ENCODE measurements at regions not wholly inside any gene's neighbourhood (a gene's known extent, or its start where the extent isn't known, plus 50 kb on each side); places are given as distances from the start of the nearest gene placed in this dataset.

DNA sequence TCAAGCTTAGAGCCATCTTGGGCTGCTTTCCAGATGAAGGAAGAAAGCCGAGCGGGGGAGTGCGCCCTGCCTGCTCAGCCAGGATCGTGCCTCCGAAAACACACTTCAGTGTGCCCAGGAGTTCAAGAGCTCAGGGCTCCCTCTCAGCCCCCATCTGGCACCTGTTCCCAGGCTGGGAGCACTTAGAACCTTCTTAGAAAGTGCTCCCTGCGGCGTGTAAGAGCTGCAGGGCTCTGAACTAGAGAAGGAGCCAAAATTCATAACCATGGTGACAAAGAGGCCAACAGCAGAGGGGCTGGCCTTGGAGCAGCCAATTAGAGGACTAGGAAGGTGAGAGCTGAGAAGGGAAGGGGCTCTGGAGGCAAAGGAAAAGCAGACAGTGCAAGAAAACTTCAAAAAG, 59.0 kb upstream of the TNRC6C start:
- TF ChIP-seq, protein P1, sequence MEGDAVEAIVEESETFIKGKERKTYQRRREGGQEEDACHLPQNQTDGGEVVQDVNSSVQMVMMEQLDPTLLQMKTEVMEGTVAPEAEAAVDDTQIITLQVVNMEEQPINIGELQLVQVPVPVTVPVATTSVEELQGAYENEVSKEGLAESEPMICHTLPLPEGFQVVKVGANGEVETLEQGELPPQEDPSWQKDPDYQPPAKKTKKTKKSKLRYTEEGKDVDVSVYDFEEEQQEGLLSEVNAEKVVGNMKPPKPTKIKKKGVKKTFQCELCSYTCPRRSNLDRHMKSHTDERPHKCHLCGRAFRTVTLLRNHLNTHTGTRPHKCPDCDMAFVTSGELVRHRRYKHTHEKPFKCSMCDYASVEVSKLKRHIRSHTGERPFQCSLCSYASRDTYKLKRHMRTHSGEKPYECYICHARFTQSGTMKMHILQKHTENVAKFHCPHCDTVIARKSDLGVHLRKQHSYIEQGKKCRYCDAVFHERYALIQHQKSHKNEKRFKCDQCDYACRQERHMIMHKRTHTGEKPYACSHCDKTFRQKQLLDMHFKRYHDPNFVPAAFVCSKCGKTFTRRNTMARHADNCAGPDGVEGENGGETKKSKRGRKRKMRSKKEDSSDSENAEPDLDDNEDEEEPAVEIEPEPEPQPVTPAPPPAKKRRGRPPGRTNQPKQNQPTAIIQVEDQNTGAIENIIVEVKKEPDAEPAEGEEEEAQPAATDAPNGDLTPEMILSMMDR (conservative IDR thresholded peaks at IDR 0.05; ENCODE audit: low read depth) = no peak
- DNase-seq (ENCODE audit: low spot score) = no peak
- POLR2A ChIA-PET (ENCODE audit: low non-redundant PET) = no interaction called here
- H3K27ac ChIP-seq = no peak overlapping the region
- CTCF ChIA-PET = no interaction called here

DNA sequence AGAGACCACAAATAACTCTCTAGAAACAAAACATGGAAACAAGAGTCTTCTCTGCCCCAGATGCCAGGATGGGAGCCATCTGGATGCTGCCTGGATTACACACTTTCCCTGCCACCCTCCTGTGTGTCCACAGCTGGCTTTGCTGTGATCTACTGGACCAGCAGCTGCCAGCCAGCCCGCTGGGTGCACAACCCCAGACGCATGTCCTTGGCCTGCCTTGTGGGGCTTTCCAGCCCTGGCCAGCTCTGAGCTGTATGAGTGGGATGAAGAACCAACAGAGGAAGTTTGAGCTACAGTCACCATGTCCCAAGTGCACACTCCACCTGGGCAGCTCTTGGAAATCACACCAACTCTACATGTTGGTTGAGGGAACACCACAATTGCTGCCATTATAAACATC, 57.0 kb upstream of the TNRC6C start:
- CTCF ChIA-PET = no interaction called here
- no peak for DNase-seq (ENCODE audit: low spot score)

DNA sequence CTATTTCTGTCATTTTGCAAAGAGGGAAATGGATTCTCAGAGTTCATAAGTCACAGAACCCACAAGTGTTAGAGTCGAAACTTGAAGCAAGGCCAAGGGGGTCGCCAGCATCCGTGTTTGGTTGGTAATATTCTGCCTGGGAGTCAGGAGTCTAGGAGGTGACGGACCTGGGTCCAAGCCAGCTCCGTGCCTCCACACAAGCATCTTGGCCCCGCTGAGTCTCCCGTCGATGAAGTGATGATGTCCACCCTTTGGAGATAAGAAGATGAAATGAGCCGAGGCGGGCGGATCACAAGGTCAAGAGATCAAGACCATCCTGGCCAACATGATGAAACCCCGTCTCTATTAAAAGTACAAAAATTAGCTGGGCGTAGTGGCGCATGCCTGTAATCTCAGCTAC, 53.2 kb upstream of the TNRC6C start:
- CTCF ChIA-PET = interaction anchor here (0.8 kb wide), 1 partner anchor 9 kb away, joined by 4 read pairs; no protein-coding TSS in a partner anchor
- POLR2A ChIA-PET (ENCODE audit: low non-redundant PET) = no interaction called here
- H3K27ac ChIP-seq = no peak overlapping the region
- TF ChIP-seq, protein P1 (conservative IDR thresholded peaks at IDR 0.05; ENCODE audit: low read depth) = no peak
- no peak for DNase-seq (ENCODE audit: low spot score)

More for the DNA sequence above, 57.0 kb upstream of the TNRC6C start:
- H3K27ac ChIP-seq = no peak overlapping the region
- POLR2A ChIA-PET (ENCODE audit: low non-redundant PET) = no interaction called here
- TF ChIP-seq, protein P1 (conservative IDR thresholded peaks at IDR 0.05; ENCODE audit: low read depth) = no peak

DNA sequence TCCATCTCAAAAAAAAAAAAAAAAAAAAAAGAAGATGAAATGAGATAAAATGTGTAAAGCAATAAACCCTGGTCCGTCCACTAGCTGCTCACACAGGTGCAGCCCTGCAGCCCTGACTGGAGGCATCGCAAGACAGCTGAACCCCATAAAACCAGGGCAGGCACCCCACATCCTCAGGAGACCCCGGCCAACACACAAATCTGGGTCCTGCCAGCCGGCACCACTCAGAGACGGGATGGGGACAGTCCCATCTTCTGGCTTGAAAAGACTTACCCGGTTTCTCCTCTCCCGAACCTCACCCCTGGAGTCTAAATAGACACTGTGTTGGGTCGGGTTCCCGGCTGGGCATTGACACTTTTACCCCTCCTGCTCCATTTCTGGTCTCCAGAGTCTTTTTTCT, 52.7 kb upstream of the TNRC6C start:
- ChIA-PET CTCF (interaction anchor here (0.8 kb wide), 1 partner anchor 8 kb away, joined by 4 read pairs; no protein-coding TSS in a partner anchor), POLR2A (ENCODE audit: low non-redundant PET) (no interaction called here)
- H3K27ac ChIP-seq = no peak overlapping the region
- TF ChIP-seq, protein P1 (conservative IDR thresholded peaks at IDR 0.05; ENCODE audit: low read depth) = no peak
- no peak for DNase-seq (ENCODE audit: low spot score)

DNA sequence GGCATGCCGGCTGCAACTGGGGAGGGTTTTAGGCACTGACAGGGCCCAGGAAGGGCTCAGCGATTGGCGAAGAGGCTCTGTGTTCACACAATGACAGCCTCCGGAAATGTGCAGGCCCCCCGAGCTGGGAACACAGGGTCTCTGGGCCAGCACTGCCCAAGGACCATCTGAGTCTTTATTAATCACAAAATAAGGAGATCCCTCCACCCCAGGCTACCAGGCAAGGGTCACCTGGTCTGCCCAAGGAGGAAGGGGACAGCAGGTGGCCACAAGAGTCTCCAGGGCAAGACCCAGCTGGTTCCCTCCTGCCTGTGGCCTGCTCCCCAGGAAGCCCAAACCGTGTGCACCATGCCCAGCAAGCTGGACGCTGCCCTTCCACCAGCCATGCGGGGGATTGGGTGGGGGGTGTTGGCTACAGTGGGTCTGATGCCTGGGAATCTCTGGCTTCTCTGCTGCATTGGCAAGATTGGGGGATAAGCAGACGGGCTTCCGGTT, 52.1 kb upstream of the TNRC6C start:
- TF ChIP-seq, protein P1 (conservative IDR thresholded peaks at IDR 0.05; ENCODE audit: low read depth) = no peak
- POLR2A ChIA-PET (ENCODE audit: low non-redundant PET) = no interaction called here
- DNase-seq (ENCODE audit: low spot score) = no peak
- CTCF ChIA-PET = no interaction called here
- no peak overlapping the region for H3K27ac ChIP-seq

DNA sequence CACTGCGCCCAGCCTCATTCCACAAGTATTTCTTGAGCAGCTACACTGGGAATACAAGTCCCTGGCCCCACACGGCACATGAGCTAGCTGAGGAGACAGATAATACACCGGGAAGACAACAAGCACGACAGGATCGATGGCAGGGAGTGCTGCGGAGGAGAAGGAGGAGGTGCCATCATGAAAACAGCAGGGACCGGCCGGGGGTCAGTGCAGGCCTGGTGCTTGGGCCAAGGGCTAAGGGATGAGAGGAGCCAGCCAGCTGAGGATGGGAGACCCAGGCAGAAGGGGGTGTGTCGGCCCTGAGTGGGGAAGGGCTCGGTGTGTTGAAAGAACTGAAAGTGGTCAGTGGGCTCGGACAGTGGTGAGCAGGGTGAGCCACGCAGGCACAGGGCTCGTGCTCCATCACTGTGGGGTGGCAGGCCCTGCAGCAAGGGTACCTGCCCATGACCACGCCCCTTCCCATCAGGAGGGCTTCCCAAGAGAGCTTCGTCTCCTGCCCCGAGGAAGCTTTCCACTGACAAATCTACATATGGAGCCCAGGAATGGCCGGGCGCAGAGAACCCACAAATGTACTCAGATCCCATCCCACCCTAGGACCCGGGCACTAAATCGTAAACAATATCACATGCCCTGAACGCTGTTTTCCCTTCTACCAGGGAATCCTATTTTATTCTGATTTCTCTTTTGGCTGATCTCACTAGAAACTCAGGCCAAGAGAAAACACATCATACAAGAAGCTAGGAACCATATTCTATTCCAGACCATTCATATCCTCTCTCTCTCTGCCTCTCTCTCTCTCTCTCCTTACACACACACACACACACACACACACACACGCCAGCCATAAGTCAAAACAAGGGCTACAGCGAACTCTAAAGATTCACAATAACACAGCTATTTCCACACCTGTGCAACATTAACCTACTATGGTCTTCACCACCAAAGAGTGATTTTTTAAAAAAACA, 50.7 kb upstream of the TNRC6C start:
- ChIA-PET CTCF (interaction anchor here (0.6 to 0.8 kb wide), 2 partner anchors 20 to 205 kb away, joined by 3 read pairs; no protein-coding TSS in a partner anchor), POLR2A (ENCODE audit: low non-redundant PET) (no interaction called here)
- DNase-seq (ENCODE audit: low spot score) = no peak
- no peak overlapping the region for H3K27ac ChIP-seq
- TF ChIP-seq, protein P1 (conservative IDR thresholded peaks at IDR 0.05; ENCODE audit: low read depth) = no peak
